H1 (cell line): ENCODE measurements at regions not wholly inside any gene's neighbourhood (a gene's known extent, or its start where the extent isn't known, plus 50 kb on each side); places are given as distances from the start of the nearest gene placed in this dataset.

Experiments used
- CTCF ChIA-PET: fragments of 300-600 bp; sonication (Branson Sonifier 250); formaldehyde crosslinking; loops from one replicate; lab custom pipeline; 2021; ENCODE audit not compliant: partially characterized antibody; lab: Charles Lee
- POLR2A ChIA-PET: fragments of 300-600 bp; sonication (Branson Sonifier 250); formaldehyde crosslinking; loops from one replicate; lab custom pipeline; 2021; ENCODE audit warnings: inconsistent platforms; ENCODE audit not compliant: partially characterized antibody; lab: Charles Lee
- DNase-seq, 2 experiments: peaks; one replicate each; pipeline versions ENCODE4 v3.0.0 to v3.0.0-alpha.2; 2010 to 2022; ENCODE audit warnings: low spot score in 2 of 2, low read depth in 1 of 2, mixed read lengths in 1 of 2
- FAIRE-seq: peaks from 2 replicates; lab custom pipeline; 2011; peaks lifted over from hg19 to GRCh38; lab: Jason Lieb, UNC
- H2AFZ ChIP-seq: 2 replicates; pipeline ENCODE4 v1.8.1; 2012; ENCODE audit warnings: low read length, inconsistent platforms
- H2AK5ac ChIP-seq: 2 replicates; pipeline ENCODE4 v1.6.1; 2013; ENCODE audit warnings: low read depth, low read length
- H2BK120ac ChIP-seq: replicated peaks from 2 replicates; pipeline ENCODE3; 2013; ENCODE audit warnings: low read depth, low read length, inconsistent platforms
- H2BK12ac ChIP-seq: 2 replicates; pipeline ENCODE4 v1.6.1; 2013; ENCODE audit warnings: low read depth, low read length
- H2BK15ac ChIP-seq: 2 replicates; pipeline ENCODE4 v1.6.1; 2013; ENCODE audit warnings: low read length
- H2BK20ac ChIP-seq: 2 replicates; pipeline ENCODE4 v1.6.1; 2013; ENCODE audit warnings: low read length
- H2BK5ac ChIP-seq: 2 replicates; pipeline ENCODE4 v1.6.1; 2013; ENCODE audit warnings: low read depth, low read length
- H3K14ac ChIP-seq: 2 replicates; pipeline ENCODE4 v1.6.1; 2013; ENCODE audit warnings: inconsistent platforms; ENCODE audit not compliant: insufficient read length
- H3K18ac ChIP-seq: 2 replicates; pipeline ENCODE4 v1.6.1; 2013; ENCODE audit warnings: low read length; ENCODE audit errors: extremely low read depth
- H3K23ac ChIP-seq: 2 replicates; pipeline ENCODE4 v1.6.1; 2013; ENCODE audit warnings: inconsistent platforms; ENCODE audit not compliant: insufficient read length
- H3K23me2 ChIP-seq: 2 replicates; pipeline ENCODE4 v1.6.1; 2013; ENCODE audit warnings: low read depth, low read length
- H3K27ac ChIP-seq: 2 replicates; pipeline ENCODE4 v1.6.1; 2011; ENCODE audit warnings: low read depth, low read length, inconsistent platforms
- H3K27me3 ChIP-seq, 4 experiments: replicated peaks in 1 of 4; 1 replicate in 1 of 4; 2 replicates in 3 of 4; pipeline versions ENCODE4 v1.6.1 to v1.8.1; 2011 to 2013; ENCODE audit warnings: low read length in 3 of 4, mild to moderate bottlenecking in 3 of 4, inconsistent platforms in 2 of 4, mixed read lengths in 2 of 4, moderate library complexity in 1 of 4; ENCODE audit not compliant: control insufficient read depth in 3 of 4, insufficient read depth in 3 of 4; ENCODE audit errors: extremely low read depth in 1 of 4
- H3K36me3 ChIP-seq, 4 experiments: 2 replicates each; pipeline versions ENCODE4 v1.6.1 to v1.8.1; 2011 to 2013; ENCODE audit warnings: mild to moderate bottlenecking in 4 of 4, low read length in 3 of 4, moderate library complexity in 2 of 4, control low read depth in 1 of 4, inconsistent platforms in 1 of 4; ENCODE audit not compliant: insufficient read depth in 4 of 4, control insufficient read depth in 2 of 4
- H3K4ac ChIP-seq: replicated peaks from 2 replicates; pipeline ENCODE3; 2013; ENCODE audit warnings: low read length, low read depth, mixed read lengths, inconsistent platforms; ENCODE audit not compliant: insufficient read length
- H3K4me1 ChIP-seq, 4 experiments: replicated peaks in 1 of 4; 1 replicate in 1 of 4; 2 replicates in 3 of 4; pipeline versions ENCODE4 v1.6.1 to v1.8.1; 2011 to 2013; ENCODE audit warnings: low read length in 3 of 4, inconsistent platforms in 2 of 4, mixed read lengths in 1 of 4; ENCODE audit not compliant: insufficient read depth in 4 of 4, control insufficient read depth in 3 of 4
- H3K4me2 ChIP-seq, 2 experiments: 2 replicates each; pipeline versions ENCODE4 v1.6.1 to v1.8.1; 2011 to 2013; ENCODE audit warnings: low read depth in 2 of 2, low read length in 2 of 2, control low read depth in 1 of 2, inconsistent platforms in 1 of 2, mild to moderate bottlenecking in 1 of 2; ENCODE audit not compliant: insufficient read depth in 1 of 2
- H3K4me3 ChIP-seq, 4 experiments: fragments of 200-600, 300-600 bp in 1 of 4; sonication (generic), shearing (Covaris generic), sonication (Bioruptor Twin) in 1 of 4; 2 replicates each; pipeline versions ENCODE4 v1.5.1 to v1.8.1; 2011 to 2016; ENCODE audit warnings: low read length in 4 of 4, low read depth in 3 of 4, control low read depth in 2 of 4, inconsistent platforms in 2 of 4, mild to moderate bottlenecking in 2 of 4, mixed read lengths in 1 of 4, moderate library complexity in 1 of 4; ENCODE audit not compliant: insufficient read depth in 2 of 4; ENCODE audit errors: extremely low read depth in 1 of 4
- H3K56ac ChIP-seq: replicated peaks from 2 replicates; pipeline ENCODE3; 2013; ENCODE audit warnings: low read depth, mild to moderate bottlenecking, mixed read lengths, low read length, inconsistent platforms; ENCODE audit not compliant: insufficient read length
- H3K79me1 ChIP-seq: 2 replicates; pipeline ENCODE4 v1.6.1; 2013; ENCODE audit warnings: low read depth, low read length, control low read depth
- H3K79me2 ChIP-seq, 2 experiments: 2 replicates each; pipeline versions ENCODE4 v1.6.1 to v1.8.1; 2012 to 2013; ENCODE audit warnings: low read length in 2 of 2, mild to moderate bottlenecking in 2 of 2, inconsistent platforms in 1 of 2; ENCODE audit not compliant: insufficient read depth in 2 of 2, control insufficient read depth in 1 of 2
- H3K9ac ChIP-seq, 4 experiments: replicated peaks in 1 of 4; 1 replicate in 1 of 4; 2 replicates in 3 of 4; pipeline versions ENCODE4 v1.6.1 to v1.8.1; 2011 to 2013; ENCODE audit warnings: low read depth in 3 of 4, low read length in 3 of 4, control low read depth in 2 of 4, mild to moderate bottlenecking in 2 of 4, moderate library complexity in 2 of 4, inconsistent platforms in 1 of 4; ENCODE audit errors: extremely low read depth in 1 of 4
- H3K9me3 ChIP-seq, 2 experiments: 2 replicates each; pipeline versions ENCODE4 v1.6.1 to v1.8.1; 2012 to 2013; ENCODE audit warnings: mild to moderate bottlenecking in 2 of 2, moderate library complexity in 2 of 2, control low read depth in 1 of 2, inconsistent platforms in 1 of 2, low read depth in 1 of 2, low read length in 1 of 2, mixed read lengths in 1 of 2; ENCODE audit not compliant: insufficient read depth in 2 of 2
- H4K20me1 ChIP-seq, 2 experiments: replicated peaks in 1 of 2; 2 replicates each; pipeline versions ENCODE3 to v1.8.1; 2011 to 2013; ENCODE audit warnings: inconsistent platforms in 2 of 2, low read length in 2 of 2, mild to moderate bottlenecking in 1 of 2; ENCODE audit not compliant: insufficient read depth in 2 of 2, control insufficient read depth in 1 of 2
- H4K5ac ChIP-seq: 2 replicates; pipeline ENCODE4 v1.6.1; 2013; ENCODE audit warnings: low read length, low read depth, mixed read lengths, inconsistent platforms; ENCODE audit not compliant: insufficient read length
- H4K8ac ChIP-seq: 2 replicates; pipeline ENCODE4 v1.8.0; 2013; ENCODE audit warnings: mild to moderate bottlenecking, moderate library complexity, low read length, inconsistent platforms; ENCODE audit not compliant: insufficient read depth; ENCODE audit errors: extremely low read depth
- H4K91ac ChIP-seq: replicated peaks from 2 replicates; pipeline ENCODE3; 2013; ENCODE audit warnings: low read length, mixed read lengths, inconsistent platforms; ENCODE audit not compliant: insufficient read length
- BRCA1 ChIP-seq: IDR thresholded peaks from 2 replicates; pipeline ENCODE4 v1.6.1; 2012; ENCODE audit warnings: low read depth, low read length, improper control_type of control experiment
- CEBPB ChIP-seq: IDR thresholded peaks from 2 replicates; pipeline ENCODE4 v1.6.1; 2012; ENCODE audit warnings: low read depth, low read length
- EGR1 ChIP-seq: IDR thresholded peaks from 2 replicates; pipeline ENCODE4 v1.6.1; 2011; ENCODE audit warnings: low read depth, low read length, borderline replicate concordance
- KDM1A ChIP-seq: fragments of 200-600, 300-600 bp; sonication (generic); IDR thresholded peaks from 2 replicates; pipeline ENCODE4 v1.7.1; 2016; ENCODE audit warnings: mild to moderate bottlenecking, low read length, borderline replicate concordance
- TEAD4 ChIP-seq: IDR thresholded peaks from 2 replicates; pipeline ENCODE4 v1.6.1; 2012; ENCODE audit warnings: low read depth, low read length, inconsistent platforms, mixed read lengths
- ZNF274 ChIP-seq: IDR thresholded peaks from 2 replicates; pipeline ENCODE4 v1.7.0; 2012; ENCODE audit warnings: low read length, borderline replicate concordance; ENCODE audit errors: extremely low read depth
- WGBS, 2 experiments: shearing (Covaris generic) in 1 of 2; methylation state at CpG; one replicate each; pipeline versions ENCODE4 v1.1.6 to v1.1.7; 2013 to 2015; ENCODE audit warnings: low lambda C conversion rate in 2 of 2, mixed read lengths in 2 of 2, inconsistent platforms in 1 of 2, low coverage in 1 of 2, missing lambda C conversion rate in 1 of 2; ENCODE audit not compliant: insufficient replicate concordance in 2 of 2, insufficient coverage in 1 of 2, insufficient read length in 1 of 2; ENCODE audit errors: extremely low coverage in 1 of 2, missing lambda C conversion rate in 1 of 2; 5-methylcytosine and 5-hydroxymethylcytosine counted together

GRCh38 chr16:60674241-60674640, 1362.0 kb downstream of the CDH8 start:
- H3K9ac ChIP-seq, result no peak overlapping the region
- H4K8ac ChIP-seq, result no peak overlapping the region
- CTCF ChIA-PET, result no interaction called here
- FAIRE-seq, result no peak
- H3K9me3 ChIP-seq, result no peaks in the 10 kb centered on the region
- H3K27me3 ChIP-seq, result no peaks in the 10 kb centered on the region
- TF ChIP-seq TEAD4 (no peak), KDM1A (no peak), BRCA1 (no peak), ZNF274 (no peak), EGR1 (no peak), CEBPB (no peak)
- no peak overlapping the region for H2BK15ac ChIP-seq
- no peak for DNase-seq
- WGBS, 2 experiments, result 100% methylated on average over 1 of the region's 1 CpG; no CpG with 5 or more reads in 1 of the 2 experiments
- no peak overlapping the region for H2BK12ac ChIP-seq
- H3K4me1 ChIP-seq, result no peaks in the 10 kb centered on the region
- H3K27ac ChIP-seq, result no peak overlapping the region
- H4K5ac ChIP-seq, result no peak overlapping the region
- H3K79me1 ChIP-seq, result no peaks in the 10 kb centered on the region
- no peak overlapping the region for H3K56ac ChIP-seq
- H4K91ac ChIP-seq, result no peak overlapping the region
- POLR2A ChIA-PET, result no interaction called here
- H3K4me2 ChIP-seq, result no peak overlapping the region
- no peak overlapping the region for H3K4me3 ChIP-seq
- H4K20me1 ChIP-seq, result no peaks in the 10 kb centered on the region
- H3K23me2 ChIP-seq, result no peaks in the 10 kb centered on the region
- H2AK5ac ChIP-seq, result no peak overlapping the region
- H3K36me3 ChIP-seq, result no peaks in the 10 kb centered on the region
- H2BK120ac ChIP-seq, result no peak overlapping the region
- H2AFZ ChIP-seq, result no peak overlapping the region
- H3K23ac ChIP-seq, result no peak overlapping the region
- H3K14ac ChIP-seq, result no peak overlapping the region
- H3K79me2 ChIP-seq, result no peaks in the 10 kb centered on the region
- no peak overlapping the region for H3K4ac ChIP-seq
- H2BK20ac ChIP-seq, result no peak overlapping the region
- H2BK5ac ChIP-seq, result no peak overlapping the region
- H3K18ac ChIP-seq, result no peak overlapping the region
